HG03095 (cell line): ENCODE measurements at regions not wholly inside any gene's neighbourhood (a gene's known extent, or its start where the extent isn't known, plus 50 kb on each side); places are given as distances from the start of the nearest gene placed in this dataset.
"Not testable (repeated sequence)": the region's sequence is repeated elsewhere in the genome, so short reads cannot be mapped to it uniquely, and the experiment has no call there.

Experiments
- ATAC-seq: cut with Tn5 transposase; IDR thresholded peaks from one replicate; pipeline ENCODE4 v1.9.1; 2021; ENCODE audit warnings: moderate library complexity; ENCODE audit not compliant: unreplicated experiment

DNA sequence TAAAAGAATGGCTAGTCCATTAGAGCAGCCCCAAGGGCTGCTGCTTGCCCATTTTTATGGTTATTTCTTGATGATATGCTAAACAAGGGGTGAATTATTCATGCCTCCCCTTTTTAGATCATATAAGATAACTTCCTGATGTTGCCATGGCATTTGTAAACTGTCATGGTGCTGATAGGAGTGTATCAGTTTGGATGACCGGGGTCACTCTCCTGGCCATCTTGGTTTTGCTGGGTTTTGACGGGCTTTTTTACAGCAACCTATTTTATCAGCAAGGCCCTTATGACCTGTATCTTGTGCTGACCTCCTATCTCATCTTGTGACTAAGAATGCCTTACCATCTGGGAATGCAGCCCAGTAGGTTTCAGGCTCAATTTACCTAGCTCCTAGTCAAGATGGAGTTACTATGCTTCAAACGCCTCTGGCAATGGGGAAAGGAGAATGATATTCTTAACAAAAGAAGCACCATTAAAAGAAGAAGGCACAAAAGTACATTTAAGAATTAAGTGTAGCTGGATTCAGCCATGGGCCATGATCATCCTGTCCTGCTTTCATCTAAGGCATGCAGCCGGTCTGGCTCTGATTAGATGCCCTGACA lies 1156.0 kb downstream of the PCDH9 start:
- ATAC-seq: no peak

DNA sequence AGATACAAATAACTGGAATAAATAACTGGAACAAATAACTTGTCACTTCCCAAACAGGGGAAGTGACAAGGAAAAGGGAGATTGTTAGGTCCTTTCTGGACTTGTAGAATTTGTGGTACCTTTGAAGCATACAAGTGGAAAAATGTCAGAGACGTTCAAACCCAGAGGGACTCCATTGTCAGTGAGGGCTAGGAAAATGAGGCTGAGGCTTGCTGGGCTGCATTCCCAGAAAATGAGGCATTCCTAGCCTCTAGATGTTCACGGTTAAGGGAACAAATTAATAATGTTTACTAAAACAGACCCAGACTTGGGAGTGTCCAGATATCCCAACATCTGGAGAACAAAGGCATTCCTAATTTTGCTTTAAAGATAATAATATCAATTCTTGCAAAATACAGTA lies 1158.0 kb downstream of the PCDH9 start:
- ATAC-seq: not testable (repeated sequence)

DNA sequence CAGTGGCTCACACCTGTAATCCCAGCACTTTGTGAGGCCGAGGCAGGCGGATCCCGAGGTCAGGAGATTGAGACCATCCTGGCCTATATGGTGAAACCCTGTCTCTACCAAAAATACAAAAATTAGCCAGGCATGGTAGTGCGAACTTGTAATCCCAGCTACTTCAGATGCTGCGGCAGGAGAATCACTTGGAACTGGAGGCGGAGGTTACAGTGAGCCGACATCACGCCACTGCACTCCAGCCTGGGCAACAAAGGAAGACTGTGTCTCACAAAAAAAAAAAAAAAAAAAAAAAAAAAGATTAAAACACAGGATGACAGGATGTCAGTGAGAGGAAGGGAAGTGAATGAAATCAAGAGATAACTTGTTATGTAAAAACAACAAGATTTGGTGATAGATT lies 1158.5 kb downstream of the PCDH9 start:
- no peak for ATAC-seq

DNA sequence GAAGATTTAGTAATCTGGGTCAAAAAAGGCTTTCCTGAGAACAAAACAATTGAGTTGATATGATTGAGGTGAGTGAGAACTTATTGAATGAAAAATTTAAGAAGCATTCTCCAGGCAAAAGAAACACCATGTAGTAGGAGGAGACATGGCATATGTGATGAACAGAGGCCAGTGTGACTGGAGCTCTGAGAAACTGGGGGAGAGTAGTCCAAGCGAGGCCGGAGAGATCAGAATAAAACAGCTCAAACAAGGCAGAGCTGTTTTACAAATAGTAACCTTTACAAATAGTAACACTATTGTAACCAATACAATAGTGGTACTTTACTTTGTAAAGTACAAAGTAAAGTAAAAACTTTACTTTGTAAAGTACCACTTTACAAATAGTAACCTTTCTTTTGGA lies 1159.1 kb downstream of the PCDH9 start:
- ATAC-seq: no peak

DNA sequence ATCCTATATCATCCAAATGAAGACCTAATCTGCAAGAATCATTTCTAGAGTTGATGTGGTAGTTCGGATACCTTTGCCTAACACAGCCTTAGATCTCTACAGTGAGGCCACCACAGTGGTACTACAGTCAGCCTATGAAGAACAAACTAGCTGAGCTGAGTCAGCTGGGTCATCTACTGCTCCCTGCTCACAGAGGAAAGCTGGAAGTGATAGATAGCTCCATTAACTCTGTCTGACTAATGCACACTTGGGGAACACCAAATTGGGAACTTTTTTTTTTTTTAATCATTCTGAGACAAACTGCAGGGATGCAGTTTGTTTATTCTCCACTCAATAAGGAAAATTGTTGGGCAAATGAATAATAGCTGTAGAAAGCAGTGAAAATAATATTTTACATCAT lies 1160.6 kb downstream of the PCDH9 start:
- ATAC-seq: no peak

DNA sequence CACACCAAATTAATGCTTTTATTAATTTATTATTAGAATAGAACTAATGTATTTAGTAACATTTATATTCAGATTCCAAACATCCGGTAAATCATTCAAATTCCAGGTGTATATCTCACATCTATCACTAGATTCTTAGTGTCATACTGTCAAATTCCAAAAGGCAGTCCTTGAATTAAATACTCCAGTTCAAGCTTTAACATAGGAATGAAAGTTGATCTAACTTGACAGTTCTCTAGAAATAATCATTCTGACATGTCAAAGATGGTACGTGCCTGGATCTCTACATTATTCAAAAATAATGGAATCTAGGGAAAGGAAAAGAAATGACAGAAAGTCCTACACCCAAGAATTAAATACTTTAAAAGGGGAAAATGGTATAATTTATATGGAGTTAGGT lies 1161.5 kb downstream of the PCDH9 start:
- ATAC-seq: no peak

DNA sequence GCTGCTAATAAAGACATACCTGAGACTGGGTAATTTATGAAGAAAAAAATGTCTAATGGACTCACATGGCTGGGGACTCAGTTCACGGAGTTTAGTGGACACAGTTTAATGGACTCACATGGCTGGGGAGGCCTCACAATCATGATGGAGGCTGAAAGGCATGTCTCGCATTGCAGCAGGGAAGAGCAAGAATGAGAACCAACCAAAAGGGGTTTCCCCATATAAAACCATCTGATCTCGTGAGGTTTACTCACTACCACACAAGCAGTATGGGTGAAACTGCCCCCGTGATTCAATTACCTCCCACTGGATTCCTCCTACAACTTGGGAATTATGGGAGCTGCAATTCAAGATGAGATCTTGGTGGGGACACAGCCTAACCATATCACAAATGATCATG lies 1181.2 kb downstream of the PCDH9 start:
- ATAC-seq: no peak

DNA sequence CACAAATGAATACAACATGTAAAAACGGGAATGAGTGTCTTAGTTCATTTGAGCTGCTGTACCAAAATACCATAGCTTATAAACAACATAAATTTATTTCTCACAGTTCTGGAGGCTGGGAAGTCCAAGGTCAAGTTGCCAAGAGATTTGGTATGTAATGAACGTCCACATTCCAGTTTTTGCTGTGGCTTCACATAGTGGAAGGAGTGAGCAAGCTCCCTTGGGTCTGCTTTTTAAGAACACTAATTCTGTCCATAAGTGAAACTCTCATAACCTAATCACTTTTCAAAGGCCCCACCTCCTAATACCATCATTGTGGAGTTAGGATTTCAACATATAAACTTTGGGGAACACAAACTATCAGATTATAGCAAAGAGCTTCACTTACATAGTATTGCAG lies 1189.6 kb downstream of the PCDH9 start:
- ATAC-seq: no peak

DNA sequence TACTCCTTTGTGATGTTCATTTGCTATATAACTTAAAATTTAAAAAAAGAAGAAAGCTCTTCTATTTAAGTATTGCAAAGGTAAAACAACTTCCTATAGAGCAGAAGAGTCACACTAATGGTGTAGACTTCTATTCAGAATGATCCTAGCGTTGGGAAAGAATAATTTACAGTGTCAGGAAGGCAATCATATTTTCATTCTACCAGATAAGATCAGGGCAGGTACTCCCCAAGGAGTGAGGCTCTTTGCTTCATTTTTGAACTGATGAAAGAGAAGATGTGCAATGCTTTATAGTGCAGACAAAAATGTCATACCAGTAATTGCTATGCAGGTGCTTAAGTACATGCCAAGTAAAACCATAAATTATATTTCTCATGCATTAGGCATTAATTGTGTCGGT lies 1193.0 kb downstream of the PCDH9 start:
- ATAC-seq: no peak

DNA sequence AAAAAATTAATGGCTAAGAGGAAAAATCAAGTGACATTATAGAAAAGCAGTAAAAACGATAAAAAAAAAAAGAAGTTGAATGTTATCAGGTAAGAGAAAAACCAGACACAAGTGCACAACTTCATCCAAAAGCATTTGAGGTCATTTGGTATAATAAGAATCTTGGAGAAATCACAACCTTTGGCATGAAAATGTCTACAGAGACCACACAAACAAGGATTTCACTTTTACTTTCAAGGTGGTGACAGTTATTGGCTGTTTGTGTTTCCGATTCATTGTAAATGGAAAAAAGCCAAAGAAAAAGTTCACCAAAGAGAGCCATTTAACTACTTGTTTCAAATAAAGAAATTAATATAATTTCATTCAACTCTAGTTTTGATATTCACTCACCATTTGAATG lies 1193.5 kb downstream of the PCDH9 start:
- ATAC-seq: no peak

DNA sequence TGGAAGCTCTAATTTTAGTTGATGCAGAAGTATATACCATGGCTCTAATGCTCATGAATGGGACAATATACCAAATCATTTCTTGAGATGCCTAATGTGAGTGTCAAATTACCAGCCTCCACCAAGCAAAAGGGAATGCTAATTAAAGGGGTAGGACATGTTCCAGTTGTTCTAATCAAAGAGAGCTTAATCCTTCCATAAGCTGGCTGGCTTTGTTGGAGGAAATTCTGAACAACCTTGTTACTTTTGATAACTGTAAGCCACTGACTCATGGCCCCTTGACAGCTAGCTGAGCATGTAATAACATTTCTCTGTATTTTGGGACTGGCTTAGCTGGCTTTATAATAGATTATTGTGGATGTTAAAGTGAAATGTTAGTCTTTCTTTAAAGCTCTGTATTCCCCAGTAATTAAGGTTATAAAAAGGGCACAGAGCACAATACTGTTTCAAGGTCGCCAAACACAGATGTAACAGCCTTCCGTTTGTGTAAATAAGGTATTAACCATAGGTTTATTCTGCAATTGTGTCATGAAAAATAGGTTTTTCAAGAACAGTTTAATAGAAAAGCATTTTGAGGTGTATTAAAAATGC lies 1194.0 kb downstream of the PCDH9 start:
- no peak for ATAC-seq

DNA sequence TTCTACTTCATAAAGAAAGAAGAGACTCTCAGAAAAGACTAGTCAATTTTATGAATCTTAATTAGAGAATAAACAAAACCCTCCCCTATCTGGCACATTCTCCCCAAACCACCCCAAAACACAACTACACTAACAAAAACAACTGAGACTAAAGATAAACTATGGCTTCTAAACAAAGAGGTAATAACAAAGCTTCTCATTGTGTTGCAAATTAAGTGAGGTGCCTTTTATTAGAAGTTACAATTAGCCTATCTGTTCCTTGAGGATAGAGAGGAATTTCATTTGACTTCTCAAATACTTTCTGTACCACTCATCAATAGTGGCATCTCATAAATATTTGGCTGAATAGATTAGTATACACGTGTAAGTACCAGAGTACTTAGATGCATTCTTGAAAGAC lies 1196.2 kb downstream of the PCDH9 start:
- ATAC-seq: no peak

DNA sequence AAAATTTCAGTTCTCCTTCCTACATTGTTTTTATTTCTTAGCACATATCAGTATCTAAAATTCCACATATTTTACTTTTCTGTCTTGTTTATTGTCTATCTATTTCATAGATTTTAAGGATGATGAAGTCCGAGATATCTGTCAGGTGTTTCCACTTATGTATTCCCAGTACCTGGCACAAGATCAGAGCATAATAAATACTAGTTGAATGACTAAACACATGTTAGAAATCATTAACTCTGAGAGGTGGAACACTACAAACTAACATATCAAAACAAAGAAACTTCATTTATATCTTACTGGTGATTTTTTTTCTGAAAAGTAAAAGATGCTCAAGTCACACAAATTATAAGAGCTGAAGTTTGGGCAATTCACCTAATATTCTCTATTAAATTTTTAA lies 1208.3 kb downstream of the PCDH9 start:
- no peak for ATAC-seq

DNA sequence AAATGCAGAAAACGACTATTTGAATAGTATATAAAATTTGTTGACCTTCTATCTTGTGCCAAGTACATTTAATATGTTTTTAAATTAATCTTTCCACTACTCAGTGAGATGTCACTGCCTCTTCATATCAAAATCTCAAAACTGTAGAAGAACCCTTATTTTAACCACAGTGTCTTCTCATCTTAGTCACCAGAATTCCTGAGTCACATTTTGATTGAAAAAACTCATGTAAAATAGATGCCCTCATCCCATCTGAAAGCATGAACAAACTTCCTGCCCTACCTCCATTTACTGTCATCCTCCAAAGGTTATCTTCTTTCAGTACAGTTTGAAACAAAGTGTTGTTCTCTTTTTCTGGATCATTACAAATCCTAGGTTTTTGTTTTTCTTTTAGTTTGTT lies 1215.4 kb downstream of the PCDH9 start:
- no peak for ATAC-seq

DNA sequence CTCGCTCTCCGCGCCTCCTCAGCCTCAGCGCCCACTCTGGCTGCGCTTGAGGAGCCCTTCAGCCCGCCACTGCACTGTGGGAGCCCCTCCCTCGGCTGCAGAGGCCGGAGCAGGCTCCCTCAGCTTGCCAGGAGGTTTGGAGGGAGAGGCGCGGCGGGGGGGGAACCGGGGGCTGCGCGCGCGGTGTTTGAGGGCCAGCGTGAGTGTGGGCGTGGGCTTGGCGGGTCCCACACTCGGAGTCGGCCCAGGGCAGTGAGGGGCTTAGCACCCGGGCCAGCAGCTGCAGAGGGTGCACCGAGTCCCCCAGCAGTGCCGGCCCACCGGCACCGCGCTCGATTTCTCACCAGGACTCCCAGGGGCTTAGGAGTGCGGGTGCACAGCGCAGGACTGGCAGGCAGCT lies 1220.9 kb downstream of the PCDH9 start:
- no peak for ATAC-seq

DNA sequence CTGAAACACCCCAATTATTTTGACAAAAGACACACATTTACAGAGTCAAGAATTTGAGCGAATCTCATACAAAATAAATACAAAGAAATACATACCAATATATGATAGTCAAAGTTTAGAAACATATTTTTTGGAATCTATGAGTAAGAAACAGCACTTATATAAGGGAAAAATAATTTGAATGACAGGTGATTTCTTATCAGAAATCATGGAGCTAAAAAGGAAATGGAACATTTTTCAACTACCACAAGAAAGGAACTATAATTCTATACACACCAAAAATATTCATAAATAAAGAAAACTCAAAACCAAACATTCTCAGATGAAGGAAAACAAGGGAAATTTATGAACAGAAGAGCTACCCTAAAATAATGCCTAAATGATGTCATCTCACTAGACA lies 1226.6 kb downstream of the PCDH9 start:
- no peak for ATAC-seq

DNA sequence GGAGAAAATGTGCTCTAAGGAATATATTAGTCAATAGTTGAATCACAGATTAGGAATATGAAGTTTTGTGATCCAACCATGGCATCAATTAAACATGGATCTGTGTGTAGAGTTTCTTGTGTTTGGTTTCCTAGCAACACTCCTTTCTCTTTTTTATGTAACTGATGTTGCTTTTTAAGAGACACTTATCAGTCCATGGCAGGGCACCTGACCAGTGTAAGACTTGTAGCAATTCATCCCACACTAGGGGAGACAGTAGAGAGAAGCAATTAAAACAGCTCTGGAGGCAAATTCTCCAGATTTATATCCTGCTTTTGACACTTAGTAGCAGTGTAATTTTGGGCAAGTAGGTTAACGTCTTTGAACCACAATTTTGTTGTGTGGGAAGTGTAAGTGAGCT lies 1229.0 kb downstream of the PCDH9 start:
- no peak for ATAC-seq

DNA sequence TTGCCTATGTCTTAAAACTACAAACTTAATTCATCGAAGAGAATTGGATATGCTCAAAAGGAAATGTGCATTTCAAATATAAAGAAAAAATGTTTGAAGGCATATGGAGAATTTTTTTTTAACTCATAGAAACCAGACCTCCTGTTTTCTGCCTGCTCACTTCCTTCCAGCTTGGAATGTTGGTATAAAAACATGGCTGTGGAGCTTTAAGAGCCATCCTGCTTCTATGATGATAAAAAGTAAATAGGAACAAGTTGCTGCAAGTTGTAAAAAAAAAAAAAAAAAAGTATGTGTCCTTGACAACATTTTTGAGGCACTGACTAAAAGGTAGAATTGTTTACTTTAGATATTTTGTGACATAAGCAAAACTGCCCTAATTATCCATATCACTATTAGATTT lies 1230.7 kb downstream of the PCDH9 start:
- ATAC-seq: no peak

DNA sequence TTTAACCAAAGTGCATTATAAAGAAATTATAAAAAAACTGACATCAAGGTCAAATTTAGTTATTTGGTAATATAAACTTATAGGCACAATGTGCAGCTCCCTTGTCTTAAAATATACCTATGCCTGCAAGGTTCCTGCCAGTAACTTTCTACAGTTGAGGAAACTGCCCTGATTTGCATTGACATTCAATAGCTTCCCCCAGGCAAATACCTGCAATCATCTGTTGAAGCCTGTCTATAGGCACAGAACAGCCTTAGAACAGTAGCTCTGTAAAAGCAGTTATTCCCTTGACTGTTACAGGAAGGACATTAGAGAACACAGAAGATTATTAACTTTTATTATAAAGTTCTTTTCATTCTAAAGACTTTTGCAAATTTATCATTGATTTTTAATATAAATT lies 1239.5 kb downstream of the PCDH9 start:
- ATAC-seq: no peak

DNA sequence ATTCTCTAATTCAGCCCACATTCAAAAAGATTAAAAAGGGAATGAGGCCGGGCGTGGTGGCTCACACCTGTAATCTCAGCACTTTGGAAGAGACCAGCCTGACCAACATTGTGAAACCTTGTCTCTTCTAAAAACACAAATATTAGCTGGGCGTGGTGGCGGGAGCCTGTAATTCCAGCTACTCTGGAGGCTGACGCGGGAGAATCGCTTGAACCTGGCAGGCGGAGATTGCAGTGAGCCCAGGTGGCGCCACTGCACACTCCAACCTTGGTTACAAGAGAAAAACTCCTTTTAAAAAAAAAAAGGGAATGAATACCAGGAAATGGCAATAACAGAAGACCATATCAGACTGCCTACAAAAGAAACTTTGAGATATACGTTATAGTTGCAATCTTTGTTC lies 1244.5 kb downstream of the PCDH9 start:
- ATAC-seq: no peak

DNA sequence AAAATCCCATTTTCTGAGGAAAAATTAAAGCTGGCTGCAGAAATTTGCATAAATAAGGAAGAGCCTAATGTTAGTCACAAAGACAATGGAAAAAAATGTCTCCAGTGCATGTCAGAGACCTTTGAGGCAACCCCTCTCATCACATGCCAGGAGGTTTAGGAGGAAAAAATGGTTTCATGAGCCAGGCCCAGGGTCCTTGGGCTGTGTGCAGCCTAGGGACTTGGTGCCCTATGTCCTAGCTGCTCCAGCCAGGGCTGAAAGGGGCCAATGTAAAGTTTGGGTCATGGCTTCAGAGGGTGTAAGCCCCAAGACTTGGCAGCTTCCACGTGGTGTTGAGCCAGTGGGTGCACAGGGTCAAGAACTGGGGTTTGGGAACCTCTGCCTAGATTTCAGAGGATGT lies 1252.6 kb downstream of the PCDH9 start:
- no peak for ATAC-seq

DNA sequence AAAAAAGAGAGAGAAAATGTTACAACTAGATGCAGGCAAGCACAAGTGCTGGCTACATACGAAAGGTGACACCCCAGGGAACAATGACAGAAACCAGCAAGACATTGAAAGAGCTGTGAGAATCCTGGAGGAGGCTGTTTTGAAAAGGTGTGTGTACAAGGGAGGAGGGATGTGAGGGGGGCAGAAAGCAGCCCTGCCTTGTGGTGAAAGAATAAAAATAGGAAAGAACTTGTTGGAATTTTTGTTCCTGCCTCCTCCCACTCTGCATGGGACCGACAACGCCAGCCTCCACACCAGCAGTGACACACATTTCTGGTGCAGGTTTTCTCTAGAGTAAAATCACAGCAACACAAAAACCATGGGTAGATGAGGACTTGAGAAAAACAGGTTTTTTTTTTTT lies 1258.6 kb downstream of the PCDH9 start:
- ATAC-seq: no peak

DNA sequence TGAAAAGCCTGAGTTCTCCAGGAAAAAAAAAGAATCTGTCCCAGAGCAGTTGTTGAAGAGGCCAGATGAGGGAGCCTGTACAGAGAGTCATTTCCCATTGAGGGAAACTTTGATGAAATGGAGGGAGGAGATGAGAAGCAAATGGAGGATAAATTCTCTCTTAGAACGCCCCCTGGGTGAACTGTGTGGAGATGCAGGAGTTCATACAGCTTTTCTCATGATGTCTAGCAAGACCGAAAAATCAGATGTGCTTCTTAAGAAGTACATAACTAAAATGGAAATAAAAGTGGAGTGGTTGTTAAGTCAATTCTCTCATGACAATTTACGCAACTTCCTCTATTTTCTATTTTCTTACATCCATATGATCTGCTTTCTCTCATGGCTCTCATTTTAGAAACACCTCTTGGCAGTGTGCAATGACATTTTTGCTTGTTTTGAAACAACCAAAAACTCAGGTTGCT lies 1263.1 kb downstream of the PCDH9 start:
- ATAC-seq: no peak
